ENCODE measurements at regions not wholly inside any gene's neighbourhood (a gene's known extent, or its start where the extent isn't known, plus 50 kb on each side); places are given as distances from the start of the nearest gene placed in this dataset.

DNA sequence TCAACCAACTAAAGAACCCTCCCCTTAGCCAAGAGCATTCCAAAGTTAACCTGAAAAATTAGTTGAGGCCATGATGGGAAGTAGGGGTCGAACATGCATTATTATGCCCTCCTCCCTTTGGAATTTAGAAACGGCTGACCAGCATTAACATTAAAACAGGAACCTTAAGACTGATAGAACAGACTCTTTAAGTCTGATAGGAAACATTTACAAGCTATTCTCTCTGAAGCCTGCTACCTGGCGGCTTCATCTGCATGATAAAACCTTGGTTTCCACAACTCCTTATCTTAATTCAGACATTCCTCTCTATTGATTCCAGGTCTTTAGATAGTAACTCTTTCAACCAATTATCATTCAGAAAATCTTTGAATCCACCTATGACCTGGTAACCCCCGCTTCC is 331.0 kb downstream of the CGGBP1 start:
- TF ChIP-seq CTCF (conservative IDR thresholded peaks at IDR 0.05; ENCODE audit: low read depth, low read length), result no peak
- no peak for TF ChIP-seq EZH2 (IDR thresholded peaks at IDR 0.05; ENCODE audit: borderline replicate concordance, low read depth, low read length, poor library complexity, severe bottlenecking)
